ENCODE measurements at regions not wholly inside any gene's neighbourhood (a gene's known extent, or its start where the extent isn't known, plus 50 kb on each side); places are given as distances from the start of the nearest gene placed in this dataset.

DNA sequence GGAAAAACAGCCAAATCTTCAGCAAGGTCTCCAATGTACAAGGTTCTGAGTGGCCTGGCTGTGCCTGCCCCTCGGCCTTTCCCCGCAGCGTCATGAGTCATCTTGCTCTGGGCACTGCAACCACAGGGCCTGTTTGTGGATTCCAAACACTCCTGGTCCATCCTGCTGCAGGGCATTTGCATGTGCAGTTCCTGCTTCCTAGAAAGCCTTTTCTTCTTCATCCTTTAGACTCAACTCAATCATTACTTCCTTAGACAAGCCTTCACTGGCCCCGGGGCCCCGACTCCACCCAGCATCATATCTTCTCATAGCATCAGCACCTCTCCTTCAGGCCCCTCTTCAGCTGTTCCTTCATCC is 101.8 kb upstream of the EGLN3 start (continued):
- TF ChIP-seq, protein P1, sequence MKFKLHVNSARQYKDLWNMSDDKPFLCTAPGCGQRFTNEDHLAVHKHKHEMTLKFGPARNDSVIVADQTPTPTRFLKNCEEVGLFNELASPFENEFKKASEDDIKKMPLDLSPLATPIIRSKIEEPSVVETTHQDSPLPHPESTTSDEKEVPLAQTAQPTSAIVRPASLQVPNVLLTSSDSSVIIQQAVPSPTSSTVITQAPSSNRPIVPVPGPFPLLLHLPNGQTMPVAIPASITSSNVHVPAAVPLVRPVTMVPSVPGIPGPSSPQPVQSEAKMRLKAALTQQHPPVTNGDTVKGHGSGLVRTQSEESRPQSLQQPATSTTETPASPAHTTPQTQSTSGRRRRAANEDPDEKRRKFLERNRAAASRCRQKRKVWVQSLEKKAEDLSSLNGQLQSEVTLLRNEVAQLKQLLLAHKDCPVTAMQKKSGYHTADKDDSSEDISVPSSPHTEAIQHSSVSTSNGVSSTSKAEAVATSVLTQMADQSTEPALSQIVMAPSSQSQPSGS (CRISPR knock-in tag; IDR thresholded peaks at IDR 0.05) = no peak
- no peak for TF ChIP-seq PAWR (CRISPR knock-in tag; IDR thresholded peaks at IDR 0.05; ENCODE audit: borderline replicate concordance)
- peak; percentile 3; the same call in 1 of the 2 replicates for TF ChIP-seq ZNF501 (CRISPR knock-in tag; IDR thresholded peaks at IDR 0.05)
- TF ChIP-seq TBX3 (IDR thresholded peaks at IDR 0.05; ENCODE audit: borderline replicate concordance) = no peak
- TF ChIP-seq HNRNPK (IDR thresholded peaks at IDR 0.05; ENCODE audit: low read depth, low read length, poor library complexity, severe bottlenecking) = no peak
- TF ChIP-seq SNAPC5 (CRISPR knock-in tag; IDR thresholded peaks at IDR 0.05; ENCODE audit: borderline replicate concordance) = no peak
- TF ChIP-seq ZBTB7B (CRISPR knock-in tag; IDR thresholded peaks at IDR 0.05) = 0 out of 2 replicates have a peak, but pooled peaks have one; percentile 35
- TF ChIP-seq FOXA1 (IDR thresholded peaks at IDR 0.05) = no peak
- 0 out of 2 replicates have a peak, but pooled peaks have one; percentile 9 for TF ChIP-seq FOXA1 (CRISPR knock-in tag; IDR thresholded peaks at IDR 0.05)
- no peak for TF ChIP-seq ZNF496 (CRISPR knock-in tag; IDR thresholded peaks at IDR 0.05; ENCODE audit: insufficient replicate concordance)
- TF ChIP-seq HOXA3 (CRISPR knock-in tag; IDR thresholded peaks at IDR 0.05) = no peak
- TF ChIP-seq ZNF101 (CRISPR knock-in tag; IDR thresholded peaks at IDR 0.05; ENCODE audit: borderline replicate concordance, low read depth) = no peak
- peak; percentile 38; the same call in 1 of the 2 replicates for TF ChIP-seq NRL (CRISPR knock-in tag; IDR thresholded peaks at IDR 0.05; ENCODE audit: borderline replicate concordance)
- peak; percentile 53; the same call in 1 of the 2 replicates for TF ChIP-seq GATAD2A (CRISPR knock-in tag; IDR thresholded peaks at IDR 0.05)
- TF ChIP-seq KDM6A (CRISPR knock-in tag; IDR thresholded peaks at IDR 0.05; ENCODE audit: low read depth) = no peak
- TF ChIP-seq ZMYM2 (CRISPR knock-in tag; IDR thresholded peaks at IDR 0.05) = peak; percentile 81; the same call in 1 of the 2 replicates
- TF ChIP-seq ETV5 (CRISPR knock-in tag; IDR thresholded peaks at IDR 0.05; ENCODE audit: borderline replicate concordance) = peak; percentile 77
- TF ChIP-seq, protein P2, sequence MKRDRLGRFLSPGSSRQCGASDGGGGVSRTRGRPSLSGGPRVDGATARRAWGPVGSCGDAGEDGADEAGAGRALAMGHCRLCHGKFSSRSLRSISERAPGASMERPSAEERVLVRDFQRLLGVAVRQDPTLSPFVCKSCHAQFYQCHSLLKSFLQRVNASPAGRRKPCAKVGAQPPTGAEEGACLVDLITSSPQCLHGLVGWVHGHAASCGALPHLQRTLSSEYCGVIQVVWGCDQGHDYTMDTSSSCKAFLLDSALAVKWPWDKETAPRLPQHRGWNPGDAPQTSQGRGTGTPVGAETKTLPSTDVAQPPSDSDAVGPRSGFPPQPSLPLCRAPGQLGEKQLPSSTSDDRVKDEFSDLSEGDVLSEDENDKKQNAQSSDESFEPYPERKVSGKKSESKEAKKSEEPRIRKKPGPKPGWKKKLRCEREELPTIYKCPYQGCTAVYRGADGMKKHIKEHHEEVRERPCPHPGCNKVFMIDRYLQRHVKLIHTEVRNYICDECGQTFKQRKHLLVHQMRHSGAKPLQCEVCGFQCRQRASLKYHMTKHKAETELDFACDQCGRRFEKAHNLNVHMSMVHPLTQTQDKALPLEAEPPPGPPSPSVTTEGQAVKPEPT (CRISPR knock-in tag; IDR thresholded peaks at IDR 0.05; ENCODE audit: low read depth) = no peak
- peak; percentile 88 for TF ChIP-seq ZMYM3 (CRISPR knock-in tag; IDR thresholded peaks at IDR 0.05)
- TF ChIP-seq RXRA (CRISPR knock-in tag; IDR thresholded peaks at IDR 0.05) = peak; percentile 52; the same call in 1 of the 2 replicates
- TF ChIP-seq ZNF746 (CRISPR knock-in tag; IDR thresholded peaks at IDR 0.05) = no peak
- TF ChIP-seq, protein P3, sequence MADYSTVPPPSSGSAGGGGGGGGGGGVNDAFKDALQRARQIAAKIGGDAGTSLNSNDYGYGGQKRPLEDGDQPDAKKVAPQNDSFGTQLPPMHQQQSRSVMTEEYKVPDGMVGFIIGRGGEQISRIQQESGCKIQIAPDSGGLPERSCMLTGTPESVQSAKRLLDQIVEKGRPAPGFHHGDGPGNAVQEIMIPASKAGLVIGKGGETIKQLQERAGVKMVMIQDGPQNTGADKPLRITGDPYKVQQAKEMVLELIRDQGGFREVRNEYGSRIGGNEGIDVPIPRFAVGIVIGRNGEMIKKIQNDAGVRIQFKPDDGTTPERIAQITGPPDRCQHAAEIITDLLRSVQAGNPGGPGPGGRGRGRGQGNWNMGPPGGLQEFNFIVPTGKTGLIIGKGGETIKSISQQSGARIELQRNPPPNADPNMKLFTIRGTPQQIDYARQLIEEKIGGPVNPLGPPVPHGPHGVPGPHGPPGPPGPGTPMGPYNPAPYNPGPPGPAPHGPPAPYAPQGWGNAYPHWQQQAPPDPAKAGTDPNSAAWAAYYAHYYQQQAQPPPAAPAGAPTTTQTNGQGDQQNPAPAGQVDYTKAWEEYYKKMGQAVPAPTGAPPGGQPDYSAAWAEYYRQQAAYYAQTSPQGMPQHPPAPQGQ (CRISPR knock-in tag; IDR thresholded peaks at IDR 0.05; ENCODE audit: borderline replicate concordance) = no peak
- no peak for TF ChIP-seq ZFP82 (CRISPR knock-in tag; IDR thresholded peaks at IDR 0.05; ENCODE audit: borderline replicate concordance)
- 0 out of 2 replicates have a peak, but pooled peaks have one; percentile 36 for TF ChIP-seq ZMAT3 (CRISPR knock-in tag; conservative IDR thresholded peaks at IDR 0.05)
- no peak for TF ChIP-seq SIN3A (IDR thresholded peaks at IDR 0.05; ENCODE audit: borderline replicate concordance, low read depth, low read length)
- no peak for TF ChIP-seq ZNF605 (CRISPR knock-in tag; IDR thresholded peaks at IDR 0.05)
- no peak; the same call in 1 of the 2 replicates for TF ChIP-seq HDAC1 (CRISPR knock-in tag; IDR thresholded peaks at IDR 0.05)
- peak; percentile 70; the same call in 1 of the 2 replicates for TF ChIP-seq AHR (CRISPR knock-in tag; IDR thresholded peaks at IDR 0.05)
- TF ChIP-seq ATF7-NPFF (CRISPR knock-in tag; IDR thresholded peaks at IDR 0.05; ENCODE audit: low read depth) = no peak

Measured in HepG2 (cell line).